ENCODE measurements at regions not wholly inside any gene's neighbourhood (a gene's known extent, or its start where the extent isn't known, plus 50 kb on each side); places are given as distances from the start of the nearest gene placed in this dataset.
"Not testable (repeated sequence)": the region's sequence is repeated elsewhere in the genome, so short reads cannot be mapped to it uniquely, and the experiment has no call there.

GRCh38 chr11:8772571-8773519 is 90.3 kb downstream of the RPL27A start:
- no peak for DNase-seq

DNA sequence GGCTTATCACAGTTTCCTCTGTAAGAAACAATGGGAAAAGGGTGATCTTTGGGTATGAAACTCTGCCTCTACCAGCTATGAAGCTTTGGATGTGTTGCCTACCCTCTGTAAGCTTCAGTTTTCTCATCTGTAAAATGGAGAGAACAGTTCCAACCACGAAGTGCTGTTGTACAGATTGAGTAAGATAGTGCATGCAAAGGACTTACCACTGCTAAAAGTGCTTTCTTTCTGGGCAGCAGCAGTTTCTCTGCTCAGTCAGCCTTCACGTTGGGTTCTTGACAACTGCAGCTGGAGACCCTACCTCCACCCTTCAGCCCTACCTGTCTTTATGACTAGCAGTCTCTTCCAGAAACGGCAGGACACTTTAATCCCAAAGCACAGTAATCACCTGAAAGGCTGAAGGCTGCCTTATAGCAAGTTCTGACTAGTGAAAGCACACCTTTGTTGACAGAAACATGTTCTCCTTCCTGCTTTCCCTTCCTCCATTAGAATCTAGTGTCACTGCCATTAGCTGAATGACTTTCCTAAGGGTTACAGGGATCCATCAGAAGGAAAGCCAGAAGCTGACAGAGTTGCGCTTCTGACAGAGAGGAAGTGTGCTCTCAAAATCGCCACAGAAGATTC is 91.4 kb downstream of the RPL27A start:
- DNase-seq = no peak

DNA sequence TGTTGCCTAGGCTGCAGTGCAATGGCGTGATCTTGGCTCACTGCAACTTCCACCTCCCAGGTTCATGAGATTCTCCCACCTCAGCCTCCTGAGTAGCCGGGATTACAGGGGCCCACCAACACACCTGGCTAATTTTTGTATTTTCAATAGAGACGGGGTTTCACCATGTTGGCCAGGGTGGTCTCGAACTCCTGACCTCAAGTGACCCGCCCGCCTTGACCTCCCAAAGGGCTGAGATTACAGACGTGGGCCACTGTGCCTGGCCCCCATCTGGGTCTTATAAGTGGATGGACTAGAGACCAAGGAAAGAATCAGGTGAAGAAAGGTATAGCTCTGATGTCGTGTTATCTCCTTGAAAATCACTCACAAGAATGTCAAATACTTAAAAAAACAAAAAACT is 92.3 kb downstream of the RPL27A start:
- not testable (repeated sequence) for DNase-seq

DNA sequence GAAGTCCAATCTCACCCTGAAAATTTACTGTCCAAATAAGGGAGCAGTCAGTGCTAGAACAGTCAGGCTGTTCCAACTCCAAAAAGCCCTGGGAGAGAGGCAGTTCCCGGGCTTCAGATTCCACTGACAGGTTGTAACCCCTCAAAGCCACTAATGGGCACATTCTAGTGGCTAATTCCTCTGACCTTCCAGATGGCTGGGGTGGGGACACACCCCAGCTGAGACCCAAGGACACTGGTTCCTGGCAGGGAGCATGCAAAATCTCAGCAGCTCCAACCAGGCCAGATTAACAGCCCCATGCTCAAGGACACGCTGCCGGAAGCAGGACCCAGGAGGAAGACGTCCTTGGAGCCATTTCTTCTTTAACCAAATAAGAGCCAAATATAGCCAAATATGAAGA is 92.7 kb downstream of the RPL27A start:
- DNase-seq = no peak

- DNase-seq = no peak
Observed at GRCh38 chr11:8775734-8776133, 93.1 kb downstream of the RPL27A start.

DNA sequence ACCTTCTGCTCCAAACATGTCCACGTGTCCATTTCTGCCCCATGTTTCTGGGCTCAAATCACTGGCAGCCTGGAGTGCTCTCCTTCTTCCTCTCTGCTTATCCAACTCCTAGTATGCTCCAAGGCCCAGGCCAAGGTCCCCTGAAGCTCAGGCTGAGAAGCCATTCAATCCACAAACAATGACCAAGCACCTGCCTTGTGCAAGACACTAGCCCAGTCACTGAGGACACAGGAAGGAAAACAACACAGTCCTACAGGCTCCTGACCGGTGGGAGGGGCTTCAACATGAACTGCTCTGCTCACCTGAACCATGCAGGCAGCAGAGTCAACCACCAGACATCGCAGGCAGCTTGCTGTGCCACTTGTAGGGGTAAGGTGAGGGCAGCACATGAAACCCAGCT is 93.6 kb downstream of the RPL27A start:
- no peak for DNase-seq

DNA sequence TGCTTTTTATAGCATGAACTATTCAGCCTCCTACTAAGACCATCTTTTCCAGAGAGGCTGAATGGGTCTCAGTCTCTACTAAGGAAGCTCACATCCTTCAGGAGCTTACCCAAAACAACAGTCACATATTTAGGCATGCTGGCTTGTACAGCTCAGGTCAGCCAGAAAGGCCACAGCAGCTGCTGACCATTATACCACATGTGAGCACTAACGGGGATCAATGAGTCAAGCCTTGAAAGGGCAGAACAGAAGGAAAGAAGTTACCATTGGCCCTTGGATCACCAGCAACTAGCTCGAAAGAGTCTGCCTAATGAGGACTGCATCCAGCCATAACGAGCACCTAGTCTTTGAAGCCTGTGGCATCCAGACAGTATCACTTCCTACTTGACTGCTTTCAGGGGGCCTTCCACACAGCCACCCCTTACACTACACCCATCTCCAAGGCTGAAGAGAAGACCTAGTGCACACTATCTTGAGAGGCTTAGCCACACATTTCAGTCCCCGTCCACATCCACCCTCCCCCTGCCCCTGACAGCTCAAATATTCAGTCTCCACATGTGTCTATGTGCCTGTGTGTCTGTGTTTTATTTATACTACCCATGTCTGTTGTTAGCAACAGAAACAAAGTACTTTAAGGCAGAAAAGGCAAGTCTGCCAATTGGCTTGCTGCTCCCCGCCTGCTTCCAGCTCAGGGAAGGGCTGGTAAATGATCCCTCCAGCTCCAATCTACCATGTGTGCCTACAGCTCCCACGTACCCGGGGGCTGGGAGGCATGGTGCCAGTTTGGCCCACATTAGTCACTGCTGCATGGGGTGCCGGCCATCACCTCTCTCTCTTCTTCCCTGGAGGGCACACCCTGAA is 95.5 kb downstream of the RPL27A start:
- DNase-seq = no peak

DNA sequence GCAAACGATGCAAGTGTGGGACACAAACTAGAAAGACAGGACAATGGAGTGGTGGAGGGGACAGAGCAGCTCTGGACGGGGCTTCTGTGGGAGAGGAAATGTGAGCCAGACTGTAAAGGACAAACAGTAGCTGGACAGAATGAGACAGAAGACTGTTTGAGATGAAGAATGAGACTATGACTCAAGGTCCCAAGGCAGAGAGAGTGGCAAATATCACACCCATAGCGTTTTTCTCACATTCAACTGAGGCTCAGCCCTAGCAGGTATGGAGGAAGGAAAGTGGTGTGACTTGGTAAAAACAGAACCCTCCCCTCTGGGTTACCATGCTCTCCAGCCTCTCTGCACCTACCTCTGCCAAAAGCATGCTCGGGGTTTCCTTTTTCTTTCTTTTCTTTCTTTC is 96.5 kb downstream of the RPL27A start:
- no peak for DNase-seq

- DNase-seq = no peak
Observed at GRCh38 chr11:8779732-8780131, 97.1 kb downstream of the RPL27A start.

DNA sequence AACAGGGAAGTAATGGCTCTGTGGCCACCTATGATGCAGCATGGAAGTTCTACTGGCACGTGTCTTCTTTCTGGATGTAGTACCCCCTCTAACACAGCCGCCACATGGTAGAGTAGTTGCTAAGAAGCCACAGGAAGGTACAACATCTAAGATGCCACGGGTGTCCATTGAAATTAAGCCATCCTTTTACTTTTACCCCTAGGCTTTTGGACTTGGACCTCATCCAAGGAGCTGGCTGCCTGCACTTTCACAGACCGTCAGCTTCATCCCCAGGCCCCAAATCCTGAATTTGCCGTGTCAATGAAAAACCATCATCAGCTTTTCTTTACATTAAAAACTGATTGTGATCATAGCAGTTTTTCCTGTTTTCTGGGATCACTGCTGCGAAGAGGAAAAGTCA is 102.4 kb downstream of the RPL27A start:
- DNase-seq = no peak

GRCh38 chr11:8785457-8785856 is 102.9 kb downstream of the RPL27A start:
- DNase-seq = no peak

DNA sequence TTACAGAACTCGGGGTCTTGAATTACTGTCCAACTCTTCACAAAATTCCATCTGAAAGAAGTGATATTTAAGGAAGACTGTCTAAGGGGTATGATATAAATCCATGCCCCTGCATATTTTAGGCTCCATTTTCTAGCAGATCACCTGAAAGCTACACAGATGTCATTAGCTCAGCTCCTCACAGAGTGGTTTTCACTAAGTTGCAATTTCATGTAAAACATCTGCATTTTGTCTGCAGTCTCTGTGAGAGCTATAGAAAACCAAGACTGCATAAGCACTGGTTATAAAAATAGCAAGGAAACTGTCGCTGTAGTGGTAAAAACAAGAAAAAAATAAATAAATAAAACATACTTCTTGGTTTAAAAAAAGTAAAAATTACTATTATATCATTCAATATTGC is 103.4 kb downstream of the RPL27A start:
- no peak for DNase-seq

GRCh38 chr11:8786933-8787332 is 104.3 kb downstream of the RPL27A start:
- DNase-seq = no peak

GRCh38 chr11:8787372-8787771 is 104.8 kb downstream of the RPL27A start:
- DNase-seq = no peak

DNA sequence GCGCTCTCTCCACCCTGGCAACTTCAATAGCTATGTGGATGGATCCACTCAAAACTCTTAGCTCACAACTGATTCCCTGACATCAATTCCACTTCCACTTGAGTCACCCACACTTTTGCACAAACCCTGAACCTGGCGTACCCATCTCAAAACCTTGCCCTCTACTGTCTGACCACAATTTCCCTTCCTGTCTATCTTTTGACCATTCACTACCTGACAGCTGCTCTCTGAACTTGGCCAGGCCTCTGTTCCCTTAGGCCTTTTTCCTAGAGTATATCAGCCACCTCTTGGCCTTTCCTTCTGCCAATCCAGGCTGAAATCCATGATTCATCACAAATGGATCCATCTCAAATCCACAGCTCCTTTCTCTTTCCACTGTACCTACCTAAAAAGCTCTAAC is 106.0 kb downstream of the RPL27A start:
- no peak for DNase-seq

DNA sequence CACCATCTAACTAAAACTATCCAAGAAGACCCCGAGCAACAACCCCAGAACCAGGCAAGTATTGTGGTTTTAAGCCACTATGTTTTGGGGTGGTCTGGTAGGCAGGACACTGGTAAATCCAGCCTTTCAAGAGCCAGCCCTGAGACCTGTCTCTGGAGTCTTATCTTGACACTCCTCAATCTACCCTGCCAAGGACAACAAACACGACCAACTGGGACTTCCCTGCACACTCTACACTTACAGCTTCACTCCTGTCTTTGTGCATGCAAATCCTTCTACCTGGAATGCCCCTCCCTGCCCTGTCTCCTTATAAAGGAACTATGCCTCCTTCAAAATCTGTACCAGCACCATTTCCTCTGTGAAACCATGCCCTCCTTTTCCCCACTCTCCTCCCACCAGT is 107.3 kb downstream of the RPL27A start:
- DNase-seq = no peak

- no peak for DNase-seq
Observed at GRCh38 chr11:8790968-8791367, 108.4 kb downstream of the RPL27A start.

- no peak for DNase-seq
Observed at GRCh38 chr11:8792710-8793109, 110.1 kb downstream of the RPL27A start.

GRCh38 chr11:8793114-8793777 is 110.7 kb downstream of the RPL27A start:
- DNase-seq = no peak

GRCh38 chr11:8794126-8794525 is 111.5 kb downstream of the RPL27A start:
- no peak for DNase-seq

GRCh38 chr11:8794677-8795103 is 112.1 kb downstream of the RPL27A start:
- DNase-seq = no peak

- DNase-seq = no peak
Observed at GRCh38 chr11:8796941-8797340, 114.0 kb upstream of the AKIP1 start.

- no peak for DNase-seq
Observed at GRCh38 chr11:8799273-8799672, 111.7 kb upstream of the AKIP1 start.
